ENCODE measurements at regions not wholly inside any gene's neighbourhood (a gene's known extent, or its start where the extent isn't known, plus 50 kb on each side); places are given as distances from the start of the nearest gene placed in this dataset.

GRCh38 chr2:175535631-175536030 is 354.1 kb upstream of the ATP5MC3 start:
- Histone ChIP-seq H3K9me3 (no peaks in the 10 kb centered on the region), H3K36me3 (ENCODE audit: low read depth) (no peaks in the 10 kb centered on the region), H3K4me3 (no peak overlapping the region), H3K4me1 (ENCODE audit: low read depth) (no peaks in the 10 kb centered on the region)
- intact Hi-C loops (cut with DNase I, micrococcal nuclease), result no loop called here
- TF ChIP-seq CTCF (IDR thresholded peaks at IDR 0.05), result no peak
- DNase-seq (no peak), ATAC-seq (no peak)

- Histone ChIP-seq H3K4me3 (no peak overlapping the region), H3K9me3 (no peaks in the 10 kb centered on the region), H3K4me1 (ENCODE audit: low read depth) (no peaks in the 10 kb centered on the region), H3K36me3 (ENCODE audit: low read depth) (no peaks in the 10 kb centered on the region)
- ATAC-seq (no peak), DNase-seq (no peak)
- no peak for TF ChIP-seq CTCF (IDR thresholded peaks at IDR 0.05)
- intact Hi-C loops (cut with DNase I, micrococcal nuclease), result no loop called here
Measured at GRCh38 chr2:175525975-175526374, 344.5 kb upstream of the ATP5MC3 start.

- Histone ChIP-seq H3K9me3 (no peaks in the 10 kb centered on the region), H3K4me3 (no peak overlapping the region), H3K4me1 (ENCODE audit: low read depth) (no peaks in the 10 kb centered on the region), H3K36me3 (ENCODE audit: low read depth) (no peaks in the 10 kb centered on the region)
- TF ChIP-seq CTCF (IDR thresholded peaks at IDR 0.05), result no peak
- no peak for DNase-seq
- no peak for ATAC-seq
- intact Hi-C loops (cut with DNase I, micrococcal nuclease), result no loop called here
Measured at GRCh38 chr2:175523001-175523400, 341.5 kb upstream of the ATP5MC3 start.

GRCh38 chr2:175518206-175518605 is 336.7 kb upstream of the ATP5MC3 start:
- Histone ChIP-seq H3K4me3 (no peak overlapping the region), H3K4me1 (ENCODE audit: low read depth) (no peaks in the 10 kb centered on the region), H3K36me3 (ENCODE audit: low read depth) (no peaks in the 10 kb centered on the region), H3K9me3 (no peaks in the 10 kb centered on the region)
- DNase-seq (no peak), ATAC-seq (no peak)
- TF ChIP-seq CTCF (IDR thresholded peaks at IDR 0.05), result no peak
- intact Hi-C loops (cut with DNase I, micrococcal nuclease), result no loop called here

GRCh38 chr2:175516555-175516954 is 335.0 kb upstream of the ATP5MC3 start:
- Histone ChIP-seq H3K4me3 (no peak overlapping the region), H3K4me1 (ENCODE audit: low read depth) (no peaks in the 10 kb centered on the region), H3K9me3 (no peaks in the 10 kb centered on the region), H3K36me3 (ENCODE audit: low read depth) (no peaks in the 10 kb centered on the region)
- ATAC-seq (no peak), DNase-seq (no peak)
- intact Hi-C loops (cut with DNase I, micrococcal nuclease), result no loop called here
- TF ChIP-seq CTCF (IDR thresholded peaks at IDR 0.05), result no peak

GRCh38 chr2:175500255-175500654 is 318.7 kb upstream of the ATP5MC3 start:
- DNase-seq (no peak), ATAC-seq (no peak)
- Histone ChIP-seq H3K4me3 (no peak overlapping the region), H3K4me1 (ENCODE audit: low read depth) (no peaks in the 10 kb centered on the region), H3K9me3 (peaks cover 5% of the 10 kb centered on the region), H3K36me3 (ENCODE audit: low read depth) (no peaks in the 10 kb centered on the region)
- intact Hi-C loops (cut with DNase I, micrococcal nuclease), result no loop called here
- no peak for TF ChIP-seq CTCF (IDR thresholded peaks at IDR 0.05)

Data from mucosa of descending colon (tissue), 3 donors.